ENCODE measurements at regions not wholly inside any gene's neighbourhood (a gene's known extent, or its start where the extent isn't known, plus 50 kb on each side); places are given as distances from the start of the nearest gene placed in this dataset.

GRCh38 chr2:223368481-223368880 lies 233.7 kb downstream of the SCG2 start:
- no peaks in the 10 kb centered on the region for H3K27me3 ChIP-seq (ENCODE audit: control insufficient read depth, insufficient read depth, low read length, poor library complexity, severe bottlenecking)
- no peak overlapping the region for H3K9ac ChIP-seq (ENCODE audit: extremely low read depth, low read length, poor library complexity, severe bottlenecking)
- H3K36me3 Mint-ChIP-seq (ENCODE audit: low read depth) = no peaks in the 10 kb centered on the region
- H3K9me3 Mint-ChIP-seq = no peaks in the 10 kb centered on the region
- H3K4me3 Mint-ChIP-seq = no peak overlapping the region
- no peaks in the 10 kb centered on the region for H3K9me3 ChIP-seq (ENCODE audit: control insufficient read depth, low read length)
- no peak overlapping the region for H3K27ac ChIP-seq (ENCODE audit: low read depth, low read length)
- no peaks in the 10 kb centered on the region for H3K36me3 ChIP-seq (ENCODE audit: control insufficient read depth, insufficient read depth, low read length)
- H3K27me3 Mint-ChIP-seq (ENCODE audit: insufficient read depth) = peaks cover 2% of the 10 kb centered on the region
- TF ChIP-seq CTCF (conservative IDR thresholded peaks at IDR 0.05) = no peak
- WGBS, 2 experiments (ENCODE audit: insufficient coverage in 1 of 2, insufficient read length in 1 of 2) = 63 to 84% methylated on average over 1 to 2 of the region's 2 CpGs
- H3K4me1 ChIP-seq (ENCODE audit: control insufficient read depth, insufficient read depth, low read length) = no peaks in the 10 kb centered on the region
- DNase-seq = no peak
- no peak overlapping the region for H3K4me3 ChIP-seq (ENCODE audit: low read length)
- no peaks in the 10 kb centered on the region for H3K4me1 Mint-ChIP-seq
- H3K27ac Mint-ChIP-seq = no peak overlapping the region

GRCh38 chr2:223369889-223370288 lies 232.3 kb downstream of the SCG2 start:
- H3K27me3 ChIP-seq (ENCODE audit: control insufficient read depth, insufficient read depth, low read length, poor library complexity, severe bottlenecking) = no peaks in the 10 kb centered on the region
- no peak overlapping the region for H3K9ac ChIP-seq (ENCODE audit: extremely low read depth, low read length, poor library complexity, severe bottlenecking)
- no peak overlapping the region for H3K4me3 Mint-ChIP-seq
- peaks cover 4% of the 10 kb centered on the region for H3K27me3 Mint-ChIP-seq (ENCODE audit: insufficient read depth)
- no peaks in the 10 kb centered on the region for H3K4me1 ChIP-seq (ENCODE audit: control insufficient read depth, insufficient read depth, low read length)
- no peak overlapping the region for H3K27ac ChIP-seq (ENCODE audit: low read depth, low read length)
- no peak for DNase-seq
- H3K36me3 Mint-ChIP-seq (ENCODE audit: low read depth) = no peaks in the 10 kb centered on the region
- H3K9me3 Mint-ChIP-seq = no peaks in the 10 kb centered on the region
- TF ChIP-seq CTCF (conservative IDR thresholded peaks at IDR 0.05) = no peak
- H3K4me1 Mint-ChIP-seq = no peaks in the 10 kb centered on the region
- H3K27ac Mint-ChIP-seq = no peak overlapping the region
- H3K36me3 ChIP-seq (ENCODE audit: control insufficient read depth, insufficient read depth, low read length) = no peaks in the 10 kb centered on the region
- H3K4me3 ChIP-seq (ENCODE audit: low read length) = no peak overlapping the region
- H3K9me3 ChIP-seq (ENCODE audit: control insufficient read depth, low read length) = no peaks in the 10 kb centered on the region
- WGBS, 2 experiments (ENCODE audit: insufficient coverage in 1 of 2, insufficient read length in 1 of 2) = 80 to 97% methylated on average over 1 to 3 of the region's 3 CpGs

DNA sequence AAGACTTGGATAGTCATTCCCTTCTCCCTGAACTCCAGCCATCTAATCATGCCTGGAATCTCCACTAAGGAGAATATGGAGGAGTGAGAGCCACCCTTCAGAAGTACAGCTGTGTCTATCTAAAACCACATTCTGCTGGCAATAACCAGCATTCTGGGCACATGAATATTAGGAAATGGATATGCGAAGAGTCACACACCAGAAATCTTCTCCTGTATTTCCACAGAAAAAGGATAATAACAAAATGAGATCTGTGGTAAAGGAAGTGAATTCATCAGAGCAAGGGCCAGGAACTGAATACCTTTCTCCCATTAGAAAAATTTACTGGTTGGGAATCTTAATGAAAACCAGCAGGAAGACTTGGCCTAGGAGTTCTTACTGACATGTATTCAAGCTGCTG lies 218.8 kb downstream of the SCG2 start:
- no peaks in the 10 kb centered on the region for H3K4me1 ChIP-seq (ENCODE audit: control insufficient read depth, insufficient read depth, low read length)
- no peaks in the 10 kb centered on the region for H3K36me3 ChIP-seq (ENCODE audit: control insufficient read depth, insufficient read depth, low read length)
- no peaks in the 10 kb centered on the region for H3K9me3 ChIP-seq (ENCODE audit: control insufficient read depth, low read length)
- Mint-ChIP-seq H3K4me1 (no peaks in the 10 kb centered on the region), H3K27ac (no peak overlapping the region), H3K27me3 (ENCODE audit: insufficient read depth) (peaks cover 12% of the 10 kb centered on the region), H3K9me3 (no peaks in the 10 kb centered on the region), H3K36me3 (ENCODE audit: low read depth) (no peaks in the 10 kb centered on the region), H3K4me3 (no peak overlapping the region)
- H3K4me3 ChIP-seq (ENCODE audit: low read length) = no peak overlapping the region
- WGBS, 2 experiments (ENCODE audit: insufficient coverage in 1 of 2, insufficient read length in 1 of 2) = 100% methylated on average over 1 of the region's 1 CpG; no CpG with 5 or more reads in 1 of the 2 experiments
- no peak for TF ChIP-seq CTCF (conservative IDR thresholded peaks at IDR 0.05)
- peaks cover 7% of the 10 kb centered on the region for H3K27me3 ChIP-seq (ENCODE audit: control insufficient read depth, insufficient read depth, low read length, poor library complexity, severe bottlenecking)
- no peak overlapping the region for H3K9ac ChIP-seq (ENCODE audit: extremely low read depth, low read length, poor library complexity, severe bottlenecking)
- no peak for DNase-seq
- no peak overlapping the region for H3K27ac ChIP-seq (ENCODE audit: low read depth, low read length)
